Neuronal stem cell (in vitro differentiated cells): ENCODE measurements at regions not wholly inside any gene's neighbourhood (a gene's known extent, or its start where the extent isn't known, plus 50 kb on each side); places are given as distances from the start of the nearest gene placed in this dataset.

Experiments
- DNase-seq: peaks from one replicate; pipeline ENCODE4 v3.0.0-alpha.2; 2013; ENCODE audit warnings: low spot score
- H2AFZ ChIP-seq: one replicate; pipeline ENCODE4 v1.6.1; 2013; ENCODE audit warnings: mild to moderate bottlenecking, low read length, inconsistent platforms
- H2AK5ac ChIP-seq: 2 replicates; pipeline ENCODE4 v1.6.1; 2013; ENCODE audit warnings: low read depth, mild to moderate bottlenecking, inconsistent platforms, low read length, moderate library complexity, mixed read lengths
- H2BK120ac ChIP-seq: 2 replicates; pipeline ENCODE4 v1.6.1; 2013; ENCODE audit warnings: low read depth, mild to moderate bottlenecking, inconsistent platforms, low read length, moderate library complexity, mixed read lengths
- H2BK12ac ChIP-seq: one replicate; pipeline ENCODE4 v1.6.1; 2013; ENCODE audit warnings: low read length, inconsistent platforms
- H2BK15ac ChIP-seq: 2 replicates; pipeline ENCODE4 v1.6.1; 2013; ENCODE audit warnings: mild to moderate bottlenecking, low read length, inconsistent platforms, mixed read lengths
- H2BK5ac ChIP-seq: one replicate; pipeline ENCODE4 v1.6.1; 2013; ENCODE audit warnings: inconsistent platforms, mild to moderate bottlenecking, low read length, moderate library complexity
- H3K14ac ChIP-seq: one replicate; pipeline ENCODE4 v1.6.1; 2013; ENCODE audit warnings: low read length, inconsistent platforms
- H3K18ac ChIP-seq: 2 replicates; pipeline ENCODE4 v1.6.1; 2013; ENCODE audit warnings: low read length, inconsistent platforms
- H3K23ac ChIP-seq: 2 replicates; pipeline ENCODE4 v1.6.1; 2013; ENCODE audit warnings: low read depth, mild to moderate bottlenecking, mixed read lengths, low read length, inconsistent platforms; ENCODE audit not compliant: poor library complexity
- H3K27ac ChIP-seq: replicated peaks from 3 replicates; pipeline ENCODE4 v1.5.1; 2013; ENCODE audit warnings: low read length, inconsistent platforms
- H3K27me3 ChIP-seq, 3 experiments: 2 replicates each; pipeline ENCODE4 v1.6.1; 2013; ENCODE audit warnings: low read length in 3 of 3, mild to moderate bottlenecking in 2 of 3, inconsistent platforms in 1 of 3, low read depth in 1 of 3, mixed read lengths in 1 of 3, moderate library complexity in 1 of 3; ENCODE audit not compliant: control insufficient read depth in 3 of 3, insufficient read depth in 3 of 3
- H3K36me3 ChIP-seq, 2 donors: replicated peaks in 1 of 2; 2 replicates each; pipeline ENCODE4 v1.6.1; 2013; ENCODE audit warnings: low read length in 2 of 2; ENCODE audit not compliant: control insufficient read depth in 2 of 2, insufficient read depth in 2 of 2
- H3K4ac ChIP-seq: 2 replicates; pipeline ENCODE4 v1.6.1; 2013; ENCODE audit warnings: inconsistent platforms, mild to moderate bottlenecking, low read length, moderate library complexity
- H3K4me1 ChIP-seq, 2 donors: 1 replicate in 1 of 2; 2 replicates in 1 of 2; pipeline ENCODE4 v1.6.1; 2013; ENCODE audit warnings: low read length in 2 of 2, low read depth in 1 of 2; ENCODE audit not compliant: control insufficient read depth in 2 of 2, insufficient read depth in 1 of 2
- H3K4me2 ChIP-seq: one replicate; pipeline ENCODE4 v1.6.1; 2013; ENCODE audit warnings: mild to moderate bottlenecking, low read length, inconsistent platforms; ENCODE audit not compliant: insufficient read depth, poor library complexity, severe bottlenecking
- H3K4me3 ChIP-seq, 2 donors: 2 replicates each; pipeline ENCODE4 v1.5.1; 2013; ENCODE audit warnings: low read length in 2 of 2, mild to moderate bottlenecking in 2 of 2, inconsistent platforms in 1 of 2, moderate library complexity in 1 of 2
- H3K79me1 ChIP-seq: one replicate; pipeline ENCODE4 v1.6.1; 2013; ENCODE audit warnings: low read depth, mild to moderate bottlenecking, inconsistent platforms, low read length, moderate library complexity
- H3K9ac ChIP-seq: one replicate; pipeline ENCODE4 v1.6.1; 2013; ENCODE audit warnings: mild to moderate bottlenecking, low read depth, low read length, inconsistent platforms; ENCODE audit not compliant: poor library complexity
- H3K9me3 ChIP-seq, 2 donors: replicated peaks in 1 of 2; 2 replicates each; pipeline versions ENCODE3 to v1.6.1; 2013; ENCODE audit warnings: low read length in 2 of 2, mild to moderate bottlenecking in 2 of 2, inconsistent platforms in 1 of 2, low read depth in 1 of 2, mixed read lengths in 1 of 2, moderate library complexity in 1 of 2; ENCODE audit not compliant: control insufficient read depth in 2 of 2, insufficient read depth in 1 of 2
- H4K8ac ChIP-seq: one replicate; pipeline ENCODE4 v1.6.1; 2013; ENCODE audit warnings: low read depth, mild to moderate bottlenecking, inconsistent platforms, low read length, moderate library complexity
- H4K91ac ChIP-seq: one replicate; pipeline ENCODE4 v1.6.1; 2013; ENCODE audit warnings: low read length, low read depth, mild to moderate bottlenecking, inconsistent platforms; ENCODE audit not compliant: poor library complexity
- WGBS, 2 donors: extraction: QIAGEN DNeasy Blood & Tissue Kit; methylation state at CpG; one replicate each; pipeline ENCODE4 v1.1.7; 2013; ENCODE audit warnings: missing lambda C conversion rate in 2 of 2, mixed read lengths in 1 of 2; ENCODE audit not compliant: insufficient read length in 2 of 2, insufficient replicate concordance in 1 of 2; ENCODE audit errors: extremely low coverage in 2 of 2; 5-methylcytosine and 5-hydroxymethylcytosine counted together

- Histone ChIP-seq H3K4me2 (no peak overlapping the region), H3K4ac (no peak overlapping the region), H3K9me3 (no peaks in the 10 kb centered on the region), H3K23ac (no peak overlapping the region), H3K18ac (no peak overlapping the region), H3K27me3 (no peaks in the 10 kb centered on the region), H3K79me1 (no peaks in the 10 kb centered on the region), H2BK120ac (no peak overlapping the region), H4K91ac (no peak overlapping the region), H3K4me3 (no peak overlapping the region), H2AK5ac (no peak overlapping the region), H4K8ac (no peak overlapping the region), H3K27ac (no peak overlapping the region), H2BK15ac (no peak overlapping the region), H2BK12ac (no peak overlapping the region), H2BK5ac (no peak overlapping the region), H3K4me1 (no peaks in the 10 kb centered on the region), H3K36me3 (no peaks in the 10 kb centered on the region), H2AFZ (no peak overlapping the region), H3K9ac (no peak overlapping the region), H3K14ac (no peak overlapping the region)
- no peak for DNase-seq
- WGBS, 2 donors, result no CpG with 5 or more reads among the region's 2 CpGs
Observed at GRCh38 chr5:12204761-12205160, 300.5 kb upstream of the CTNND2 start.

- Histone ChIP-seq H3K36me3 (no peaks in the 10 kb centered on the region), H2AK5ac (no peak overlapping the region), H3K14ac (no peak overlapping the region), H3K4me2 (no peak overlapping the region), H2BK15ac (no peak overlapping the region), H2BK12ac (no peak overlapping the region), H2AFZ (no peak overlapping the region), H3K4ac (no peak overlapping the region), H3K9ac (no peak overlapping the region), H3K4me3 (no peak overlapping the region), H4K8ac (no peak overlapping the region), H3K9me3 (no peaks in the 10 kb centered on the region), H3K27ac (no peak overlapping the region), H2BK5ac (no peak overlapping the region), H3K79me1 (no peaks in the 10 kb centered on the region), H3K18ac (no peak overlapping the region), H3K4me1 (no peaks in the 10 kb centered on the region), H3K23ac (no peak overlapping the region), H3K27me3 (no peaks in the 10 kb centered on the region), H4K91ac (no peak overlapping the region), H2BK120ac (no peak overlapping the region)
- WGBS, 2 donors, result no CpG with 5 or more reads among the region's 9 CpGs
- no peak for DNase-seq
Observed at GRCh38 chr5:12193536-12193935, 289.3 kb upstream of the CTNND2 start.

DNA sequence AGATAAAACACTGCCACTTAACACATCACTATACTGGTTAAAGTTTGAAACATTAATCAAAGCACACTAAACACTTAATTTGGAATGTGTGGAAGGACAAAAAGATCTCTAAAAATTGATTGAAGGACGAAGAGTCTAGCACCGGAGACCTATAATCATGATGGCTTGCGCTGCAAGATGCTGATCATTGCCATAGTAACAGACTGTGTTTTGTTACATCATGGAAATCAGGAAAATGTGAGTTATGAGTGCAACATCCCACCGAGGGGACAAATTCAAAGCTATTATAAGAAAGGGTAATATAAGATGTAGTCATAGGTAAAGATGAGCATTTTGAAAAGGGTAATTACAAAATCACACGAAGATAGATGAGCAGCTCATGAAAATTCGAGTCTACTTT is 278.8 kb upstream of the CTNND2 start:
- no peak overlapping the region for H2AFZ ChIP-seq
- H2BK5ac ChIP-seq, result no peak overlapping the region
- no peak overlapping the region for H2BK12ac ChIP-seq
- H2BK120ac ChIP-seq, result no peak overlapping the region
- no peaks in the 10 kb centered on the region for H3K9me3 ChIP-seq
- H3K36me3 ChIP-seq, result no peaks in the 10 kb centered on the region
- no peak overlapping the region for H3K4me2 ChIP-seq
- H2BK15ac ChIP-seq, result no peak overlapping the region
- H3K27me3 ChIP-seq, result no peaks in the 10 kb centered on the region
- no peak overlapping the region for H3K4ac ChIP-seq
- H3K79me1 ChIP-seq, result no peaks in the 10 kb centered on the region
- no peak overlapping the region for H3K4me3 ChIP-seq
- no peak overlapping the region for H3K14ac ChIP-seq
- H3K23ac ChIP-seq, result no peak overlapping the region
- no CpG with 5 or more reads among the region's 6 CpGs for WGBS, 2 donors
- no peak overlapping the region for H3K27ac ChIP-seq
- no peak overlapping the region for H3K9ac ChIP-seq
- no peaks in the 10 kb centered on the region for H3K4me1 ChIP-seq
- DNase-seq, result no peak
- H4K8ac ChIP-seq, result no peak overlapping the region
- H4K91ac ChIP-seq, result no peak overlapping the region
- no peak overlapping the region for H3K18ac ChIP-seq
- no peak overlapping the region for H2AK5ac ChIP-seq

DNA sequence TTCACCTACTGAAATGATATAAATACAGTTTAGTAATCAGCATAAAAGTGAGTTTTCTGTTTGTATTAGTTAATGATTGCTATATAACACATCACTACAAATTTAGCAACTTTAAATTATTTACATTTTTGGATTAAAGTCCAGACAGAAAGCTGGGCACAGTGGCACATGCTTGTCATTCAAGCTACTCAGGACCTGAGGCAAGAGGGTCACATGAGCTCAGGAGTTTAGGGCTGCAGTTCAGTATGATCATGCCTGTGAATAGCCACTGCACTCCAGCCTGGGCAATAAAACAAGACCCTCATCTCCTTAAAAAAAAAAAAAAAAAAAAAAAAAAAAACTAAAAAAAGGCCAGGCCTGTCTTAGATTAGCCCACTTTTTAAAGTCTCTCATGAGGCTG is 273.6 kb upstream of the CTNND2 start:
- H2AFZ ChIP-seq, result no peak overlapping the region
- no peak overlapping the region for H2BK120ac ChIP-seq
- no peaks in the 10 kb centered on the region for H3K4me1 ChIP-seq
- no peak overlapping the region for H2BK15ac ChIP-seq
- no peak for DNase-seq
- H2BK5ac ChIP-seq, result no peak overlapping the region
- H2BK12ac ChIP-seq, result no peak overlapping the region
- no peaks in the 10 kb centered on the region for H3K9me3 ChIP-seq
- H3K4me2 ChIP-seq, result no peak overlapping the region
- no peak overlapping the region for H2AK5ac ChIP-seq
- H4K8ac ChIP-seq, result no peak overlapping the region
- H3K18ac ChIP-seq, result no peak overlapping the region
- H3K4ac ChIP-seq, result no peak overlapping the region
- no peak overlapping the region for H3K4me3 ChIP-seq
- no peak overlapping the region for H3K27ac ChIP-seq
- H3K14ac ChIP-seq, result no peak overlapping the region
- no peaks in the 10 kb centered on the region for H3K79me1 ChIP-seq
- no peaks in the 10 kb centered on the region for H3K36me3 ChIP-seq
- no peaks in the 10 kb centered on the region for H3K27me3 ChIP-seq
- no peak overlapping the region for H4K91ac ChIP-seq
- no peak overlapping the region for H3K23ac ChIP-seq
- H3K9ac ChIP-seq, result no peak overlapping the region
